ENCODE measurements at regions not wholly inside any gene's neighbourhood (a gene's known extent, or its start where the extent isn't known, plus 50 kb on each side); places are given as distances from the start of the nearest gene placed in this dataset.

DNA sequence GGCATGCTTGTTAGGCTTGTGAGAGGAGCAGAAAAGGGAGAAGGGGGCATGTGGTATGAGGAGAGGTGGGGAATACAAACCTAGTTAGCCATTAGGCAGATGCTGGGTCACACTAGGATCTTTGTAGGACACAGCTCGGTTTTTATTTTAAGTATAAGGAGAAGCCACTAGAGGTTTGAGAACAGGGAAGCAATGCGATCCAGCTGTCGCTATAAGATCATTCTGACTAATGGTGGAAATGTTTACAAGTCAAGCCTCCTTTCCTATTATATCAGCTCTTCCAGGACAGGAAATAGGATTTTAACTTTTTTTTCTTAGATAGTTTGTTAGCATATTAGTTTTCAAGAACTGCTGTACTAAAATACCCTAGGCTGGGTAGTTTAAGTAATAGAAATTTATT lies 609.9 kb downstream of the INSC start:
- TF ChIP-seq, protein P1, sequence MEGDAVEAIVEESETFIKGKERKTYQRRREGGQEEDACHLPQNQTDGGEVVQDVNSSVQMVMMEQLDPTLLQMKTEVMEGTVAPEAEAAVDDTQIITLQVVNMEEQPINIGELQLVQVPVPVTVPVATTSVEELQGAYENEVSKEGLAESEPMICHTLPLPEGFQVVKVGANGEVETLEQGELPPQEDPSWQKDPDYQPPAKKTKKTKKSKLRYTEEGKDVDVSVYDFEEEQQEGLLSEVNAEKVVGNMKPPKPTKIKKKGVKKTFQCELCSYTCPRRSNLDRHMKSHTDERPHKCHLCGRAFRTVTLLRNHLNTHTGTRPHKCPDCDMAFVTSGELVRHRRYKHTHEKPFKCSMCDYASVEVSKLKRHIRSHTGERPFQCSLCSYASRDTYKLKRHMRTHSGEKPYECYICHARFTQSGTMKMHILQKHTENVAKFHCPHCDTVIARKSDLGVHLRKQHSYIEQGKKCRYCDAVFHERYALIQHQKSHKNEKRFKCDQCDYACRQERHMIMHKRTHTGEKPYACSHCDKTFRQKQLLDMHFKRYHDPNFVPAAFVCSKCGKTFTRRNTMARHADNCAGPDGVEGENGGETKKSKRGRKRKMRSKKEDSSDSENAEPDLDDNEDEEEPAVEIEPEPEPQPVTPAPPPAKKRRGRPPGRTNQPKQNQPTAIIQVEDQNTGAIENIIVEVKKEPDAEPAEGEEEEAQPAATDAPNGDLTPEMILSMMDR (conservative IDR thresholded peaks at IDR 0.05; ENCODE audit: low read length), result no peak
- TF ChIP-seq EZH2phosphoT487 (IDR thresholded peaks at IDR 0.05; ENCODE audit: borderline replicate concordance), result no peak
